DOHH2 (cell line): ENCODE measurements at regions not wholly inside any gene's neighbourhood (a gene's known extent, or its start where the extent isn't known, plus 50 kb on each side); places are given as distances from the start of the nearest gene placed in this dataset.

Experiments used
- CTCF ChIP-seq: fragments of 200-600 bp; sonication (generic); IDR thresholded peaks from one replicate; pipeline ENCODE4 v1.5.1; 2014; ENCODE audit warnings: antibody characterized with exemption, mild to moderate bottlenecking, low read depth, low read length; ENCODE audit not compliant: poor library complexity, severe bottlenecking
- EZH2phosphoT487 ChIP-seq: fragments of 200-600 bp; sonication (generic); IDR thresholded peaks from 2 replicates; pipeline ENCODE4 v1.6.1; 2017; ENCODE audit warnings: borderline replicate concordance, mild to moderate bottlenecking, antibody characterized with exemption, low read length, moderate library complexity, mixed read lengths

GRCh38 chr15:57854531-57854930 is 148.0 kb downstream of the POLR2M start:
- no peak for TF ChIP-seq CTCF
- no peak for TF ChIP-seq EZH2phosphoT487
